ENCODE measurements at regions not wholly inside any gene's neighbourhood (a gene's known extent, or its start where the extent isn't known, plus 50 kb on each side); places are given as distances from the start of the nearest gene placed in this dataset.

DNA sequence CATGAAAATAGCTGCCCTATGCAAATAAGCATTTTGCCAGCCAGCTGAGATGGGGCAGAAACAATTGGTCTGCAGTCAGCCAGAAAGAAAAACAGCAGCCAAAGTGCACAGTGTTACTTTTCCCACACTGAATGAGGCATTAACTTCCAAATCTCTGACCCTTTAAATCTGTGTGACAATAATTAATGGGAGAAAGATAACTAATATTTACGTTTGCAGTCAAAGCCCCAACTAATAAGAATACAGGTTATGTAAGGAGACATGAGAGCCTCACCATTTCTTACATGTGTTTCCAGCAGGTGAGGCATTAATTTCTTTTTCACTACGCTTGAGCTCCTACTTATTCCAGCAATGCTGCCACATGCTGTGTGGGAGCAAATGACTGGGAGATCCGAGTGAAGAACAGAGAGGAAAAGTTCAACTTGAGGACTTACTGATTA, 339.0 kb downstream of the SATB2 start:
- TF ChIP-seq SPI1 (IDR thresholded peaks at IDR 0.05; ENCODE audit: low read depth, low read length) (no peak), POLR2AphosphoS5 (IDR thresholded peaks at IDR 0.05; ENCODE audit: low read depth, low read length) (no peak), PAX5 (IDR thresholded peaks at IDR 0.05; ENCODE audit: insufficient read depth, low read length, severe bottlenecking) (no peak), POLR2A (IDR thresholded peaks at IDR 0.05; ENCODE audit: low read depth, low read length) (no peak), POU2F2 (IDR thresholded peaks at IDR 0.05; ENCODE audit: low read depth, low read length) (no peak)

Data from GM12891 (cell line).